Nephron (organoid): ENCODE measurements at regions not wholly inside any gene's neighbourhood (a gene's known extent, or its start where the extent isn't known, plus 50 kb on each side); places are given as distances from the start of the nearest gene placed in this dataset.

Experiments
- H3K27ac Mint-ChIP-seq, 3 experiments: 2 replicates each; pipeline ENCODE4 v1.8.0; 2020; ENCODE audit warnings: mixed read lengths in 3 of 3, mild to moderate bottlenecking in 2 of 3, moderate library complexity in 1 of 3
- H3K27me3 Mint-ChIP-seq: 2 replicates; pipeline ENCODE4 v1.8.0; 2021; ENCODE audit warnings: low read depth, mild to moderate bottlenecking, moderate library complexity, mixed read lengths
- H3K36me3 Mint-ChIP-seq: 2 replicates; pipeline ENCODE4 v1.8.0; 2020; ENCODE audit warnings: low read depth, mixed read lengths
- H3K4me1 Mint-ChIP-seq: 2 replicates; pipeline ENCODE4 v1.8.0; 2020; ENCODE audit warnings: mixed read lengths
- H3K4me3 Mint-ChIP-seq, 3 experiments: 2 replicates each; pipeline ENCODE4 v1.8.0; 2020; ENCODE audit warnings: mild to moderate bottlenecking in 3 of 3, mixed read lengths in 3 of 3, moderate library complexity in 2 of 3
- H3K9me3 Mint-ChIP-seq: 2 replicates; pipeline ENCODE4 v1.8.0; 2020; ENCODE audit warnings: mixed read lengths
- TF ChIP-seq, protein P1 (sequence below), 3 experiments: fragments of 200-600 bp; sonication (generic); IDR thresholded peaks; one replicate each; pipeline ENCODE4 v1.5.0; 2021; ENCODE audit warnings: antibody characterized with exemption in 3 of 3; ENCODE audit not compliant: unreplicated experiment in 3 of 3

DNA sequence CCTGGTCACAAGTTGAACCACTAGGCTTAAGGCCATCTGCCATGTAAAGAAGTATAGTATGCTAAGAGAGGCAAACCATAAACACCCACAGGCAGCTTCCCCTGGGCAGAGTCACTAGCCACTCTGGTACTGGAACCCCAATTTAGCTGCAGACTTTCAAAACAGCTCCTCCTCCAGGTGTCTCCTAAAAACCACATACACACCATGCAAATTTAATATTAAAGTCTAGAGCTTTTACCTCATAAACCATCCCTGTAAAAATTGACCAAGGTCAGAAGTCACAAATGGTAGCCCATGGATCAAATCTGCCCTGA lies 99.1 kb upstream of the STT3B start:
- peaks cover 4% of the 10 kb centered on the region for H3K27me3 Mint-ChIP-seq
- H3K27ac Mint-ChIP-seq, result no peak overlapping the region
- TF ChIP-seq, protein P1, sequence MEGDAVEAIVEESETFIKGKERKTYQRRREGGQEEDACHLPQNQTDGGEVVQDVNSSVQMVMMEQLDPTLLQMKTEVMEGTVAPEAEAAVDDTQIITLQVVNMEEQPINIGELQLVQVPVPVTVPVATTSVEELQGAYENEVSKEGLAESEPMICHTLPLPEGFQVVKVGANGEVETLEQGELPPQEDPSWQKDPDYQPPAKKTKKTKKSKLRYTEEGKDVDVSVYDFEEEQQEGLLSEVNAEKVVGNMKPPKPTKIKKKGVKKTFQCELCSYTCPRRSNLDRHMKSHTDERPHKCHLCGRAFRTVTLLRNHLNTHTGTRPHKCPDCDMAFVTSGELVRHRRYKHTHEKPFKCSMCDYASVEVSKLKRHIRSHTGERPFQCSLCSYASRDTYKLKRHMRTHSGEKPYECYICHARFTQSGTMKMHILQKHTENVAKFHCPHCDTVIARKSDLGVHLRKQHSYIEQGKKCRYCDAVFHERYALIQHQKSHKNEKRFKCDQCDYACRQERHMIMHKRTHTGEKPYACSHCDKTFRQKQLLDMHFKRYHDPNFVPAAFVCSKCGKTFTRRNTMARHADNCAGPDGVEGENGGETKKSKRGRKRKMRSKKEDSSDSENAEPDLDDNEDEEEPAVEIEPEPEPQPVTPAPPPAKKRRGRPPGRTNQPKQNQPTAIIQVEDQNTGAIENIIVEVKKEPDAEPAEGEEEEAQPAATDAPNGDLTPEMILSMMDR (IDR thresholded peaks at IDR 0.05; ENCODE audit: unreplicated experiment in 3 of 3), result no peak
- H3K36me3 Mint-ChIP-seq, result no peaks in the 10 kb centered on the region
- H3K4me1 Mint-ChIP-seq, result no peaks in the 10 kb centered on the region
- H3K9me3 Mint-ChIP-seq, result peaks cover 22% of the 10 kb centered on the region
- no peak overlapping the region for H3K4me3 Mint-ChIP-seq

- Mint-ChIP-seq H3K27ac (no peak overlapping the region), H3K4me3 (no peak overlapping the region), H3K9me3 (peaks cover 14% of the 10 kb centered on the region), H3K36me3 (no peaks in the 10 kb centered on the region), H3K4me1 (no peaks in the 10 kb centered on the region), H3K27me3 (peaks cover 4% of the 10 kb centered on the region)
- TF ChIP-seq, protein P1 (IDR thresholded peaks at IDR 0.05; ENCODE audit: unreplicated experiment in 3 of 3), result no peak
Measured at GRCh38 chr3:31434819-31435218, 97.9 kb upstream of the STT3B start.

DNA sequence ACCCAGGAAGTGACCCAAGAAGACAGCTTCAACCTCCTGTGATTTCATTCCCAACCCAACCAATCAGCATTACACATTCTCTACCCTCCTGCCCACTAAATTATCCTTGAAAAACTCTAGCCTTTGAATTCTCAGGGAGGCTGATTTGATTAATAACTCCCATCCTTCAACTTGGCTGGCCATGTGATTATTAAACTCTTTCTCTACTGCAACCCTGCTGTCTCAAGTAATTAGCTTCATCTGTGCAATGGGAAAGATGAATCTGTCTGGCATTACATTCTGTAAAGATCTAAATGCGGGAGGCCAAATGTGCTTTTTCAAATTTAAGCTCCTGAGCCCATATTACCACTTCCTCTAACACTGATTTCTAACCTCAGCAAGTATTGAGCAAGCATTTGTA lies 95.9 kb upstream of the STT3B start:
- Mint-ChIP-seq H3K9me3 (peaks cover 12% of the 10 kb centered on the region), H3K4me3 (no peak overlapping the region), H3K36me3 (no peaks in the 10 kb centered on the region), H3K4me1 (peaks cover 10% of the 10 kb centered on the region), H3K27me3 (peaks cover 4% of the 10 kb centered on the region), H3K27ac (no peak overlapping the region)
- TF ChIP-seq, protein P1 (IDR thresholded peaks at IDR 0.05; ENCODE audit: unreplicated experiment in 3 of 3), result no peak

DNA sequence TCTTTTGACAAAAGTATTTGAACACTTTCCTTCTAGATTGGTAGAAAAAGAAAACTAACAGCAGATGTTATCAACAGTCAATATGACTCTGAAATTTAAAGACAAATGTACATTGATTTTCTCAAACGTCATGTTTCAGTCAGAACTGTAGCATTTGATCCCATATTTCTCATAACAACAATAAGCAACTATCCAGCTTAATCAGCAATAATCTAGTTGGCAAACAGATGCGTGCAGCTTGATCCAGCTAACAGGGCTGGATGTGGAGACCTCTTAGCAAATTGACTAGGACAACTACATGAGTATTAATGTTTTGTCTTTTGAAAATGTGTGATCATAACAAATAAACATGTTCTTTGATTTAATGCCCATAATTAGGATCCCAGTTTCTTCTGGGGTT lies 94.0 kb upstream of the STT3B start:
- peaks cover 3% of the 10 kb centered on the region for H3K27me3 Mint-ChIP-seq
- no peak overlapping the region for H3K27ac Mint-ChIP-seq
- H3K4me3 Mint-ChIP-seq, result no peak overlapping the region
- H3K4me1 Mint-ChIP-seq, result peaks cover 10% of the 10 kb centered on the region
- TF ChIP-seq, protein P1 (IDR thresholded peaks at IDR 0.05; ENCODE audit: unreplicated experiment in 3 of 3), result no peak
- H3K36me3 Mint-ChIP-seq, result no peaks in the 10 kb centered on the region
- peaks cover 12% of the 10 kb centered on the region for H3K9me3 Mint-ChIP-seq

DNA sequence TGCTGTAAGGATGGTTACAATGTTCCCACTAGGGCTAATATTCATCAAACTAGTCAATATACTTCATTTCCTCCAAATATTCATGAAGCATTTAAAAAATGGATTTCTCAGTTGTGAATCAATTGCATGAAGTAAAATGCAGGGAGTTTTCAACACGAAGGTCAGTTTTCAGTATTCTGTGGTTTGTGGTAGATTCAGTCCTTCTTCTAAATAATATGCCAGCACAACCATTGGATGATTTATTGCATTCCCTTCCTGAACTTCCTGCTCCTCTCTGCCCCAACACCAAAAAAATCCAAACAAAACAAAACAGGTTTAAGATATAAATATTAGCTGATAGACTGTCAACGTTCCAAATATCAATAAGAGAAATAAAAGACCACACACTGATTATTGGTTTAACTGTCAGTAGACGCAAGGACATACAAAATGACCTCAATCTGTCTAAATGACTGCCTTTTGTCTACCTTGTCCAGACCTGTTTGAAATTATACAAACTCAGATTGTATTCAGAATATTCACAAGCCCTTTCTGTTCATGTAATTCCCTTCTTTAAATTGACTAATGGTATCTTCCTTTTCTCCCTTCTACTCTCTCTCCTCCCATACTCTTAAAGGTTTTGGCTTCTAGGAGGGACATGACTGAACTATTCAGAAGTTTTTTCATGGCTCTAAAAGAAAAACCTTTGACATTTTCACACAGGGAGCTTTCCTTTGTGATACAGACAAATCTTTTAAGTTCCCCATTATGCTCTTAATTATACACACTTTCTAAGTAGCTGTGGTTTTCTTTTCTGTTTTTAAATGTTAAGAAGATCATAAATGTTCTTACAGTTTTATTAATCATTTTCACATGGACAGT lies 92.6 kb upstream of the STT3B start:
- Mint-ChIP-seq H3K27ac (peak overlapping the region; percentile 16 to 21 (median 20)), H3K9me3 (peaks cover 12% of the 10 kb centered on the region), H3K36me3 (no peaks in the 10 kb centered on the region), H3K4me3 (no peak overlapping the region), H3K4me1 (peaks cover 21% of the 10 kb centered on the region), H3K27me3 (peaks cover 3% of the 10 kb centered on the region)
- TF ChIP-seq, protein P1 (IDR thresholded peaks at IDR 0.05; ENCODE audit: unreplicated experiment in 3 of 3), result no peak

- peaks cover 12% of the 10 kb centered on the region for H3K9me3 Mint-ChIP-seq
- peaks cover 24% of the 10 kb centered on the region for H3K4me1 Mint-ChIP-seq
- peaks cover 3% of the 10 kb centered on the region for H3K27me3 Mint-ChIP-seq
- no peak overlapping the region for H3K4me3 Mint-ChIP-seq
- TF ChIP-seq, protein P1 (IDR thresholded peaks at IDR 0.05; ENCODE audit: unreplicated experiment in 3 of 3), result no peak
- no peaks in the 10 kb centered on the region for H3K36me3 Mint-ChIP-seq
- H3K27ac Mint-ChIP-seq, result peak overlapping the region; percentile 16 to 21 (median 20)
Measured at GRCh38 chr3:31440878-31441277, 91.8 kb upstream of the STT3B start.
